RPMI8226 (cell line): ENCODE measurements at regions not wholly inside any gene's neighbourhood (a gene's known extent, or its start where the extent isn't known, plus 50 kb on each side); places are given as distances from the start of the nearest gene placed in this dataset.

Experiments
- DNase-seq: peaks from one replicate; pipeline ENCODE4 v3.0.0-alpha.2; 2015

DNA sequence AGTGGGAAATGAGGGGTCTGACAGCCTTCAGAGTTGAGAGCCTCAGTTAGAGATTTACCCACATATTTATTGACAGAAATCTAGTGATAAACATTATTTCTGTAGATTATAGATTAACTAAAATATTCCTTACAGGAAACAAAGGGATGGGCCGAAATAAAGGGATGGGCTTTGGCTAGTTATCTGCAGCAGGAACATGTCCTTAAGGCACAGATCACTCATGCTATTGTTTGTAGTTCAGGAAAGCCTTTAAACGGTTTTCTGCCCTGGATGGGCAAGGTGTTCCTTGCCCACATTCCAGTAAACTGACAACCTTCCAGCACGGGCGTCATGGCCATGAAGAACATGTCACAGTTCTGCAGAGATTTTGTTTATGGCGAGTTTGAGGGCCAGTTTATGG, 154.8 kb upstream of the TOM1L1 start:
- DNase-seq: no peak

DNA sequence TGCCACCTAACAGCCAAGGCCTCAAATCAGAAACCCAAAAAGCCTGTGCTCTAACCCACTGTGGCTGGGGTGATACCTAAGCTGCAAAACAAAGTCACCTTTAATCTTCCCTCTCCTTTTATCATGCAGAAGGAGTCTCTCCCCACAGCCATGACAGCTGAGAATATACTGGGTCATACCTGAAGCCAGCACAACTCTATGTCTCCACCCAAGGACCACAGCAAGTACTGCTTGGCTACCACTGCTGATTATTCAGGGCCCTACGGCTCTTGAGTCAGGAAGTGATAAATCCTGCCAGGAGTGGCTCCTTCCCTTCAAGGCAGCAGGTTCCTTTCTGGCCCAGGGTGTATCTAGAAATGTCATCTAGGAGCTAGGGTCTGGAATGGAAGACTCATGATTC, 151.5 kb upstream of the TOM1L1 start:
- peak; percentile 4 for DNase-seq

DNA sequence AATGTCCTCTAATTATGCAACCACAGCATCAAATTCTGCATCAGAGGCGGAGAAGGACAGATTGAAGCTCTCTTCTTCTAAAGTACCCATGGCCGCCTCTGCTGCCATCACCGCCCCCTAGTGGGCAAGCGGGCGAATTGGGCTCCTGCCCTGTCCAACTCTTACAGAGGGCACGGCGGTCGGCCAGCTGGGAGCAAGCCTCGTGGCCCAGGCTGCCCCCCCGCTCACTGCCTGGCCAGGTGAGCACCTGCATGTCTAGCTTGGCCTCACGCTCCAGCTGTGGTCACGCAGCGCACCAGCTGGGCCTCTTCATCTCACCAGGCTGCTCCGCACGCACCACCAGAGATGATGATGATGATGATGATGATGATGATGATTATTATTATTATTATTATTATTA, 146.1 kb upstream of the TOM1L1 start:
- DNase-seq: peak; percentile 46

DNA sequence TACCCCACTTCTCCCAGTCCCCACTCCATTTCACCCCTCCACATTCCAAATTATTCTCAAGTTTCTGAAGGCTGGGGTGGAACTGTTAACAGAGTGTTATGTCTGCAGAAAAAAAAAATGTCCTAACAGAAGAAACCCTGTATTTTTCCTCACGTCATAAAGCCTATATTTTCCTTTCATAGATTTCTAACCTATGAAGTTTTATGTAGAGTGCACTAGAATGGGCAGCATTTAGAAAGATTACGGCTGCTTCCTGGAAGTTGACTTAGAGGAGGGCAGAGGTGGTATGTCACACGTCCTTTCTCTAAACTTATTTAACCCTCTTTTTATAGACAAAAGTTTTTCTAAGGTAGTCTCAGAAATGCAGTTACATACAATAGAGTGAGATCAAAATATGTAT, 139.8 kb upstream of the TOM1L1 start:
- no peak for DNase-seq

DNA sequence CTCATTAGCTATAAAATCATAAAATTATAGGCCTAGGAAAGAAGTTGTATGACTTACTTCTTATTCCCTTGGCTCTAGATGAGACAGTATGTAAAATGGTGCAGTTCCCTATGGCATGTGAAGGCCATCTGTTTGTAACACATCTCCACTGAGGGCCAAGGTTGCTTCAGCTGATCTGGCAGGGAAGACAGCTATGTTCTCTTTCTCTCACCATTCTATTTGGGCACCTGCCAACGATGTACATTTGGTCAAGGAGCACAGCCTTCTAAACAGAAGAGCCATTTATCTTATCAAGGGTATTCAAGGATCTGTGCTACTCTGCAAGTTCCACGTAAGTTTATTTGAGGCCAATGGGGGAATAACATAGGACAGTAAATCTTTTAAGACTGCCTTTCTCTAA, 129.8 kb upstream of the TOM1L1 start:
- no peak for DNase-seq

DNA sequence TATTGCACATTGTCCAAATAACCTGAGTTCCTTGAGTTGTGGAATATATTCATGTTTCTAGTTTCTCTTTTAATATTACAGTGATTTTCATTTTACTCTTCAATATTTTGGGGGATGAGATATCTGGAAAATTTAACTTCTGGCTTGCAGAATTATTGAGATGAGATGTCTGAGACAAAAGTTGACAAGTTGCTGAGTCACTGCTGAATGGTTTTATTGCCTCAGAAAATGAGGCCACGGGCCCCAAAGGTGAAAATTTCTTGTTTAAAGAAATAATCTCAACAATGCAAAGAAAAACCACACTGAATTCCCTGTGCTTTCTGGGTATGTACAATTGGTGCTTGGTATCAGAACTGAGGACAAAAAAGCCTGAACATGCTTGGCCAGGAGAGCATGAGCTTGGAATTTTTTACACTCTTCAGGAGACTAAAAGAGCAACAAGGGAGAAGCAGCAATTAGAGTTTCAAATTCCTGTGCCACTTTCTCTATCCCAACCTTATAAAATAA, 129.2 kb upstream of the TOM1L1 start:
- DNase-seq: no peak

DNA sequence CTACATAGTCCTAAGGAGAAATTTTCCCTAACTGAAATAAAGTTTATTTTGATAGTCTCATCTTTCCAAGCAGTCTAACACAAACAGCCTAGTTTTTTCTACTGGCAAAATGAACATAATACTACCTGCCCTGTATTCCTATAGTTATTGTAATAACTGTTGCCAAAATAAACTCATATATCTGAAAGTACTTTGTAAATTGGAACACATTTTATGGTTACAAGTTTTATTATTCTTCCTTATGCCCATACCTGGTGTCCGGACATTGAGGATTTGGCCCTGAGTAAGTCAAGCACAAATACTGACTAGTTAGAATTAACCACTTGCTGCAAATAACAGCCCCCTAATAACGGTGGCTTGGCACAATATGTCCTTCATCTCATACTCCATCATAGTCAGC, 120.4 kb upstream of the TOM1L1 start:
- no peak for DNase-seq

DNA sequence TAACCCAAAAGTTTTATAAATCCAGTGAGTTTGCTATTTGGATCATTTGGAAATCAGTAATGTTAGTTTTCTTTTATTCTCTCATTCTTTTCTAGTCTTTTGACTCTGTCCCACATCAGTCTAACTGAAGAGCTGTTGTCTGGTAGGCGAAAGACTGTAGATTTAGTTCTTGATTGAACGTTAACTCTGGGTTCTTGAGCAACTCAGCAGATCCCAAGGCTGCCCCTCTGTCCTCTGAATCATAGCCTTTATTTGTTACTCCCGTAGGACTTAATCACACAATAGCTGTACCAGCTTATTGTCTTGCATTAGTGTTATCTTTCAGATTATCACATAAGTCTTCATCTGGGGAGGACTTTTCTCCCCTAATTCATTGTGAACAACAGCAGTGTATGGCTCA, 119.3 kb upstream of the TOM1L1 start:
- DNase-seq: no peak

DNA sequence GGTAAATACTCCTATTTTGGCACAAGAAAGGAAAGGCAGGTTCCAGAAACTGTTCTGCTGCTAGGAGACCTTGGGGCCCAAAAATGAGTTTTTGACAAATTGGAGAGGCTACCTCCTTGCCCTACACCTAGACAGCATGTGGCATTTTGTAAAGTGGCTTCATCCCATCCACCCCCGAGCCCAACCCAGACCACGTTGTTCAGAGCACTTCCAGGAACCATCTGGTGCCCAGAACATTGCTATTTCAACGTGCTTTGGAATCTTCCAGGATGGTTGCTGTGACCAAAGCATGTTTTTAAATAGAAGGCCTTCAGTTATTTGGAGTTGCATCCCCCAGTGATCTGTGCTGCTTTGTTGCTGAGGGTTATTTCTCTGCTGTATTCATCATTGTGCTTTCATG, 116.3 kb upstream of the TOM1L1 start:
- no peak for DNase-seq

DNA sequence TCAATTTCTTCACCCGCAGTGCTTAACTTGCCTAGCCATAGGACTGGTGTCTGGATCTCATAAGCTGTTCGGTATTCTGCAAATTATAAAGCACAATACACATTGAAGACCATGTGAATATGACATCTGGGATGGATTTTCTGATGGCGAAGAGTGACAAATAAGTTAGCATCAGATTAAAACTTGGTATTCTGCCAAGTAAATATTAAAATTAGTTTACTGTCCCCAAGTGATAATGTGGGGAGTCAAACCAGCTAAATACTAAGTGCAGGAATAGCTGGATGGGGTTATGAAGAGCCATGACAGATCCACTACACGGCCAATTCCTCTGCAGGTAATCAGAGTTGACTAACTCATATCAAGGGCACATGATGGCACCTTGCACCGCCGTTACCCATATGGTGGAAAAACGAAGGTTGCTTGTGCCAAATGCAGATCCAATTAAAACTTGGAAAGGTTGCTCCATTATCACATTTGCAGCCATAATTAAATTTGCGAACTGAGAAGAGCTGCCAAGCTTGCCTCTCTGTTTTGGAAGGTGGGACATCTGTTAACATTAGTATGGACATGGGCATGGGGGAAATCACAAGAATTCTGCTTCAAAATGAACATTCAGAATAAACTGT, 114.9 kb upstream of the TOM1L1 start:
- DNase-seq: no peak

DNA sequence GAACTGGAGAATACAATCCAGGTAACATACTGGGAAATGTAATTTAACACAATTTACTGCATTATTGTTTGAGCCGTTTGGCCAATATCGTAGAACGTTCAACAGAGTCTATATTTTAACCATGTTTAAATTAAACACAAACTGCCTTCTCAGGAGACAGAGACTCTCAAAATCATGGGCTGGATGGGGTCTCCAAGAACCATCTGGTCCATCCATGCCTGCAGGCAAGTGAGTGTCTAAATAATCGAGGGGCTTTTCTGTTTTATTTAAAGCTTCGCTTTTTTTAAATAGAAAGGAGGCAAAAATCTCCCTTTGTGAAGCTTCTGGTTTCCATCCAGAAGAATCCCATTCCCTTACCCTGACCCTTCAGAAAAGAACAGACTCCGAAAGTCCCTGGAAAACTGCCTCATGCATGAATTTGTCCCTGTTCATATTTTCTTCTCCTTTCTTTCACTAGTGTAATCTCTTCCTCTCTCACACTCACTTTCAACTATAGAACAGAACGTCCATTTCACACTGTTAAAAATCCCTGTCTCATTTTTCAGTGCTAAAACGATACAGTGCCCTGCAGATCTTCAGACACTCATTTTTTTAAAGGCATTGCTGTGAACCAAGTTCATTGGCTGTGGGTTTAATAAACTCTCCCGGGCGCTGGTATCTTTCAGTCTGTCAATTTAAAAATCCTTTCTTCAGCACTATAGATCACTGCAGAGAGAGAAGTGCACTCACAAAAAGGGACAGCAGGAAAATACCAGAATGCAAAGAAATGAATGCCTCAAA, 111.4 kb upstream of the TOM1L1 start:
- no peak for DNase-seq

DNA sequence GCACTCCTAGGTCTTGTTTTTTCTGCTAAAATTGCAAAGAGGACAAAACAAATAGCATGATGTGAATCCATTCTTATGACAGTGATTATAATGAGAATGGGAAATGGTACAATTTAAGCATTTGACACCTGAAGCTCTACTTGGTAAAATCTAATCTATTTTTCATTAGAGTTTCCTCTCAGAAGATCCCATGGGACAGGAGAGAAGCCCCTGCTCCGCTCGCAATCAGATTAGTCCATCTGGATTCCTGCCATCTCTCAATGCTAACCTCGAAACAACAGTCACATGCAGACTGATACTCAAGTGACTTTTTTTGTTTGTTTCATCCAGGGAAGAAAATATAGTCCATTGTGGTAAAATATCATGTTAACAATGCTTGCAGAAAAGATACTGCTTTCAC, 107.4 kb upstream of the TOM1L1 start:
- DNase-seq: no peak

DNA sequence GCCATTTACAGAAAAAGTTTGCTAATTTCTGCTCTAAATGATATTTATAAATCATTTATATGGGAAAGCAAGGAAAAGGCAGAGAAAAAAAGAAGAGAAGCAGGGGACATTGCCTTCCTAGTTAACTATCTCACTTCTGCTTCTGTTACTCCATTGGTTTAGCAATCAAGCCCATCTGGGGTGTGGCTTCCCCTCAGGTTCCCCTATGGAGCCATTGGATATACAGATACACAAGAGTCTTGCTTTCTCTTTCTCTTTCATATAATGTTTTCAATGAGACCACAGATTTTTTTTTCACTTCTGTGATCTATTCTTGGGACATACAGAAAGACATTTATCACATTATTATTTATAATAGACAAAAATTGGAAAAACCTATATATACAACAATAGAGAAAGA, 105.6 kb upstream of the TOM1L1 start:
- no peak for DNase-seq

DNA sequence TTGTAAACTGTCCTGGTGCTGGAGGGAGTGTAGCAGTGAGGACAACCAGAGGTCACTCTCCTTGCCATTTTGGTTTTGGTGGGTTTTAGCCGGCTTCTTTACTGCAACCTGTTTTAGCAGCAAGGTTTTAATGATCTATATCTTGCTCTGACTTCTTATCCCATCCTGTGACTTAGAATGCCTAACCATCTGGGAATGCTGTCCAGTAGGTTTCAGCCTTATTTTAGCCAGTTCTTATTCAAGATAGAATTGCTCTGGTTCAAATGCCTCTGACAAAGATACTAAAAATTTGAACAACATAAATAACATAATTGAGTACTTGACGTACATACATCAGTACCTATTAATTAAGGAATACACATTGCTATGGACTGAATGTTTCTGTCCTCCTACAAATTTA, 93.3 kb upstream of the TOM1L1 start:
- DNase-seq: no peak

DNA sequence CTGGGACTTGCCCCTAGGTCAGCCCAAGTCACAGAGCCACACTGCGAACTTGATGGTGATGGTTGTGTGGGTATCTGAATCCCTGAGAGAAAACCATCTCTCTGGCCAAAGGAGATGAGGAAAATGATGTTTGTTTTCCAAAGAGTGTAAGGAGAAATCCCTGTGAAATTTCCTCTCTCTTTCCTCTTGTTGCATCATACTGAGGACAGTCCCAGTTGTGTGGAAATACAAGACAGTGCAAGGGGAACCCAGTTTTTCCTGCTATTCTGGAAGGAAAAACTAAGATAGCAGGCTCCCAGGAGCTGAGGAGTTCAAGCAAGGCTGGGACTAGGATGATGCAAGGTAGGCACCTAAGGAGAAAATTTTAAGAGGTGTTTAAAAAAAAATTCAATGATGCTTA, 86.8 kb upstream of the TOM1L1 start:
- DNase-seq: no peak

DNA sequence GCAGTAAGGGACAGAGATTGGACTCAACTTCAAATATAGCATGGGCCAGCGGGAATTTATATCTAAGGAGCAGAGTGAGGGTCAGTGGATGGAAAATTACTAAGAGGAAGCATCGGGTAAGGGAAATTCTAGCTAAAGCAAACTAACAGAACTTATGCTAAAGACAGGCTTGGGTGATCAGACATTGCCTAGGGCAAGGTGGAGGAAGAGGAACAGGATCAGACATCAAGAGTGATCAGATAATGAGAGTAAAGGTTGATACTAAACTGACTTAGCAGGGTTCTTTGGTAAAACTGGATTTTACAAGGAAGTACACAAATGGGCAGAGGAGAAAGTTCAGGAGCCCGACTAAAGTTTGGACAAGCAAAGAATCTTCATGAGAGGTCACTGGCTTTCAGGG, 86.3 kb upstream of the TOM1L1 start:
- no peak for DNase-seq

DNA sequence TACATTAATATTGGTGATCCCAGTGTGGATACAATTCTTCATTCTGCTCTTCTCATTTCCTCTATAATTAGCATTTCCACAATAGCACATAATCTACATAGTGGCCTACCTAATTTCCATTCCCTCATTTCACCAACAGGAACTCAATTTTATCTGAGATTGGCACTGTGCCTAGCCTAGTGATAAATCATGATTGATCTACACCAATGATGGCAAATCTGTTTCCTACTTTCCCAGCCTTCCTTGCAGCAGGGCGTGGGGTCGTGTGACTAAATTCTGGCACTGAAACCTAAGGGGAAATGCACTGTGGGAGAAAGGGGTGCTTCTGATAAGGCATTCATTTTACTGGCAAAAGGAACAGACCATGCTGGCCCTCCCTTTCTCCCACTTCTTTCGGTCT, 66.6 kb upstream of the TOM1L1 start:
- DNase-seq: no peak

DNA sequence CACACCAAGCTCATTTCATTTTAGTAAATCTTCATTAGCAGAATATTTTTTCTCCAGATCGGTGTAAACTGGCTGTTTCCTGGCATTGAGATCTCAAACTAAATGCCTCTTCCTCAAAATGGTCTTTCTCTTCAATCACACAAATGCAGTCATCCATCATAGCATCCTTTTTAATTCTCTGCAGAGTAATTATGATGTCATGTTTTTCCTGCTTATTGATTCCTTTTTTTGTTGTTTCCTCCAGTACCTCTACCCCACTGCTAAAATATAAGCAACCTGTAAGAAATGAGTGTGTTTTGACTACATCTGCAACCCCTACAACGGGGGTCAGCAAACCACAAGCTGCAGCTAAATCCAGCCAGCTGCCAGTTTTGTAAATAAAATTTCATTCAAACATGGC, 65.6 kb upstream of the TOM1L1 start:
- DNase-seq: no peak

DNA sequence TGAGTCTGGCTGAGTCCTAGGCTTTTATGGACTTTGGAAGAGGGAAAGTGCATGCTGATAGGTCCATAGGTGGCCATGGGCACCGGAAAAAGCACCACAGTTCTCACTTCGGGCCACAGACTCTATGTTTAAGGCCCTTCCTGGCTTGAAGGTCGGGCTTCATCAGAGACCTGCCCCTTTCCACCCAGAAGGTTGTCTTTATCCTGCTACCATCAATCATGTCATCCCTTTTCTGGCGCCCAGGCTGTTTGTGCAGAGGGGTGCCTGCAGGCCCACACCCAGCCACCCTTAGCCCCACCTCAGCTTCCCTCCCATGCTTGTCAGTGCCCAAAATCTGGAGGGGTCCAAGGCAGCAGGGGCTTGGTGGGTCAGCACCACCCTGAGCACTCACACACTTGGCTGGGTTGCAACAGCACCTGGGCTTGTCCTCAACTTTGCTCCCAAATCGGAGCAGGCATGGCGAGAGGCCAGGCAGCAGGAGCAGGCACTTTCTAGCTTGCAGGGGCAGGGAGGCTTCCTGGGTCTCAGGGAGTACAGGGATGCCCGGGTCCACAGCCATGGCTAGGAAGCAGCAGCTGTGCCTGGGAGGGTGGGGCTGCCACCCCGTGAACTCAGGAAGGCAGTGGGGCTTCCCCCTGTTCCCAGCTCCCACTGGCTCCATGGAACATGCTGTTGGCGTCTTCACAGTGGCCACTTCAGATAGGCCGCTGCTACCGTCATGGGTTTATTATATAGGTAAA, 63.8 kb upstream of the TOM1L1 start:
- no peak for DNase-seq

DNA sequence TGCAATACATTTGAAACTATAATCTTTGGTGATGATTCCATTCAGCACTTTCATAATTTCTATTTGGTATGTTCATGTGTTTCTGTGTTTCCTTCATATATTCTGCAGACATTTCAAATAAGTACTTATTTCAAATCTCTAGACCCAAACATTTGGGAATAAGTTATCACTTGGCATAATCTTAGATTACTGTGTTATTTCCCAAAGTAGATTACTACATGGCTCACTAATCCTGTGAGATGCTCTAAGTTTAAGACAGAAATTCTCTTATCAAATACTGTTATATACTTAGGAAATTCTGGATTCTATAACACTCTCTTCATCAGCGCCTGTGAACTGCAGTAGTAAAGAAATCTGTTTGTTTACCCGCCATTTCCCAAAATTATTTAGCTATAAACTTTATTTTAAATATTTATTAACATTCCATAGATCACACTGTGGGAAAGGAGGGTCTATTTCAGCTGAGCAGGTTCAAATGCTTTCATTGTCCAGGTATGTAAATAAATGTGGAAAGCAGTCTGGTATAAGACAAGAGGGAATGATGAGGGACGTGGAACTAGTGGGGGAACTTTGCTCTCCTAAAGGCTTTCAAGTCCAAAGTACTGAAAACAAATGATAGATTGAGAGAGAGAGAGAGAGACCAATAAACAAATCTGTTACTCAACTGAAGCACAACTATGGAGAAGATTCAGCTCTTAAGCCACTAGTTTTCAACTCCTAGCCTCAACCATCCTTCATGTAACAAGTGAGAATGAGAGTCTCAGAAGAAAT, 61.8 kb upstream of the TOM1L1 start:
- no peak for DNase-seq

DNA sequence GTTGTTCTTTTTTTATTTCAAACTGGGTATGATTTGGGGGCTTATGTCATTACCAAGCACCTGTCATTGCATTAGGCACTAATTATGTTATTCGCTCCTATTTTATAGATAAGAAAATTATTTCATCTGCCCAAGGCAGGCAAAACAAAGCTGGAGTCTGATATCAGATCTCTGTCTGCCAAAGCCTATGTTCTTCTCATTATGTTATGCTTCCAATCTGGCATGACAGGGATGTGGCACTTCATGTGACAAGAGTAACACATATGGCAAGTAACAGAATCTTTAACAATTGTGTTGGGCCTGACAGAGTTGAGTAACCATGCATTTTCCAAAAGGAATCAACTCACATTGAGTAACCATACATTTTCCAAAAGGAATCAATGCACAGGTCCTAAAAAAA, 61.2 kb upstream of the TOM1L1 start:
- no peak for DNase-seq

DNA sequence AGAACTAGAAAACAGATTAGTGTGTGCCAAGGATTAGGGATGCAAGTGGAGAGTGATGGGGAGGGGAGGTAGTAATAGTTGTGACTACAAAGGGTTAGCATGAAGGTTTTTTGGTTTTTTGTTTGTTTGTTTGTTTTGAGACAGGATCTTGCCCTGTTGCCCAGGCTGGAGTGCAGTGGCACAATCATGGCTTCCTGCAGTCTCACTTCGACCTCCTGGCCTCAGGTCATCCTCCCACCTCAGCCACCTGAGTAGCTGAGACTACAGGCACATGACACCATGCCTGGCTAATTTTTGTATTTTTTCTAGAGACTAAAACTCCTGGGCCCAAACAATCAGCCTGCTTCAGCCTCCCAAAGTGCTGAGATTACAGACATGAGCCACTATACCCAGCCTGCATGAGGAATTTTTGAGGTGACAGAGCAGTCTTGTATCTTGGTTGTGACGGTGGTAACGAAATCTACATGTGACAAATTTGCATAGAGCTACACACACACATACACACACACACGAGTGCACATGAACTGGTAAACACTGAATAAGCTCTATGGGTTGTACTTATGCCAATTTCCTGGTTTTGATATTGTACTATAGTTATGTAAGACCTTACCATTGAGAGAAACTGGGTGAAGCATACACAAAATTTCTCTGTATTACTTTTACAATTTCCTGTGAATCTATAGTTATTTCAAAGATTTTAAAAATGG, 59.6 kb upstream of the TOM1L1 start:
- DNase-seq: peak; percentile 8

DNA sequence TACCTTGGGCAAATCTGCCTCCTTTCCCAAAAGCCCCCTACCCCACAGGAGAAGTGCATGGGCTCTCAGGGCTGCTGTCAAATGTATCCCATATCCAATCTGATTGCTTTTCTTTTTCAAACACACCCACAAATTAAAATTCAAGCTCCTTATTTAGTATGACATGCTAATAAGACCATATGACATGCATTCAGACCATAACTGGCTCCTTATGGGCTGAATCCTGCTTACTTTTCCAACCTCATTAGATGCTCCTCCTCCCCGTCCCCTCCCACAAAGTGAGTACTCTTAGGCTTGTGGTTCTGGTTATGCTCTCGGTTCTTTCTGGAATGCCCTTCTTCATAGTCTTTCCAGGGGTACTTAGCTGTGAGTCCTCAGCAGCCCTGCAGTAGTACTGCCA, 59.0 kb upstream of the TOM1L1 start:
- no peak for DNase-seq
